ENCODE measurements at regions not wholly inside any gene's neighbourhood (a gene's known extent, or its start where the extent isn't known, plus 50 kb on each side); places are given as distances from the start of the nearest gene placed in this dataset.

- DNase-seq (ENCODE audit: low spot score), result no peak
- no peak for TF ChIP-seq CTCF (IDR thresholded peaks at IDR 0.05)
These were observed 149.9 kb downstream of the SHQ1 start for GRCh38 chr3:72698154-72698917.

GRCh38 chr3:72697717-72698116 is 150.5 kb downstream of the SHQ1 start:
- DNase-seq (ENCODE audit: low spot score), result no peak
- Histone ChIP-seq H3K4me3 (no peak overlapping the region), H3K27ac (no peak overlapping the region), H3K27me3 (no peaks in the 10 kb centered on the region), H3K4me1 (peaks cover 0 to 6% of the 10 kb centered on the region in 2 donors), H3K9me3 (no peaks in the 10 kb centered on the region), H3K36me3 (no peaks in the 10 kb centered on the region)
- TF ChIP-seq CTCF (IDR thresholded peaks at IDR 0.05), result no peak

More at GRCh38 chr3:72698154-72698917, 149.9 kb downstream of the SHQ1 start:
- Histone ChIP-seq H3K4me3 (no peak overlapping the region), H3K27ac (no peak overlapping the region), H3K36me3 (no peaks in the 10 kb centered on the region), H3K4me1 (peaks cover 0 to 7% of the 10 kb centered on the region in 2 donors), H3K27me3 (no peaks in the 10 kb centered on the region), H3K9me3 (no peaks in the 10 kb centered on the region)

- no peaks in the 10 kb centered on the region for H3K9me3 ChIP-seq
- no peaks in the 10 kb centered on the region for H3K36me3 ChIP-seq
- no peak for TF ChIP-seq CTCF (IDR thresholded peaks at IDR 0.05)
- no peak overlapping the region for H3K27ac ChIP-seq
- H3K4me3 ChIP-seq, result no peak overlapping the region
- H3K4me1 ChIP-seq, result no peaks in the 10 kb centered on the region
- no peak for DNase-seq (ENCODE audit: low spot score)
- no peaks in the 10 kb centered on the region for H3K27me3 ChIP-seq
These were observed 151.4 kb downstream of the SHQ1 start for GRCh38 chr3:72696815-72697214.

GRCh38 chr3:72694398-72694797 is 153.8 kb downstream of the SHQ1 start:
- Histone ChIP-seq H3K27me3 (no peaks in the 10 kb centered on the region), H3K4me1 (no peaks in the 10 kb centered on the region), H3K36me3 (no peaks in the 10 kb centered on the region), H3K27ac (no peak overlapping the region), H3K4me3 (no peak overlapping the region), H3K9me3 (no peaks in the 10 kb centered on the region)
- no peak for DNase-seq (ENCODE audit: low spot score)
- TF ChIP-seq CTCF (IDR thresholded peaks at IDR 0.05), result no peak

GRCh38 chr3:72692990-72693389 is 155.3 kb downstream of the SHQ1 start:
- H3K36me3 ChIP-seq, result no peaks in the 10 kb centered on the region
- no peaks in the 10 kb centered on the region for H3K4me1 ChIP-seq
- H3K27ac ChIP-seq, result no peak overlapping the region
- no peak for DNase-seq (ENCODE audit: low spot score)
- TF ChIP-seq CTCF (IDR thresholded peaks at IDR 0.05), result no peak
- H3K9me3 ChIP-seq, result no peaks in the 10 kb centered on the region
- no peak overlapping the region for H3K4me3 ChIP-seq
- H3K27me3 ChIP-seq, result no peaks in the 10 kb centered on the region

GRCh38 chr3:72690629-72691028 is 157.6 kb downstream of the SHQ1 start:
- Histone ChIP-seq H3K9me3 (no peaks in the 10 kb centered on the region), H3K4me1 (no peaks in the 10 kb centered on the region), H3K36me3 (no peaks in the 10 kb centered on the region), H3K27ac (no peak overlapping the region), H3K27me3 (no peaks in the 10 kb centered on the region), H3K4me3 (no peak overlapping the region)
- no peak for TF ChIP-seq CTCF (IDR thresholded peaks at IDR 0.05)
- no peak for DNase-seq (ENCODE audit: low spot score)

All from right atrium auricular region (tissue), 2 donors.